H1 (cell line): ENCODE measurements at regions not wholly inside any gene's neighbourhood (a gene's known extent, or its start where the extent isn't known, plus 50 kb on each side); places are given as distances from the start of the nearest gene placed in this dataset.

Experiments
- CTCF ChIA-PET: fragments of 300-600 bp; sonication (Branson Sonifier 250); formaldehyde crosslinking; loops from one replicate; lab custom pipeline; 2021; ENCODE audit not compliant: partially characterized antibody; lab: Charles Lee
- POLR2A ChIA-PET: fragments of 300-600 bp; sonication (Branson Sonifier 250); formaldehyde crosslinking; loops from one replicate; lab custom pipeline; 2021; ENCODE audit warnings: inconsistent platforms; ENCODE audit not compliant: partially characterized antibody; lab: Charles Lee
- DNase-seq, 2 experiments: peaks; one replicate each; pipeline versions ENCODE4 v3.0.0 to v3.0.0-alpha.2; 2010 to 2022; ENCODE audit warnings: low spot score in 2 of 2, low read depth in 1 of 2, mixed read lengths in 1 of 2
- FAIRE-seq: peaks from 2 replicates; lab custom pipeline; 2011; peaks lifted over from hg19 to GRCh38; lab: Jason Lieb, UNC
- H2AFZ ChIP-seq: 2 replicates; pipeline ENCODE4 v1.8.1; 2012; ENCODE audit warnings: low read length, inconsistent platforms
- H2AK5ac ChIP-seq: 2 replicates; pipeline ENCODE4 v1.6.1; 2013; ENCODE audit warnings: low read depth, low read length
- H2BK120ac ChIP-seq: replicated peaks from 2 replicates; pipeline ENCODE3; 2013; ENCODE audit warnings: low read depth, low read length, inconsistent platforms
- H2BK12ac ChIP-seq: 2 replicates; pipeline ENCODE4 v1.6.1; 2013; ENCODE audit warnings: low read depth, low read length
- H2BK15ac ChIP-seq: 2 replicates; pipeline ENCODE4 v1.6.1; 2013; ENCODE audit warnings: low read length
- H2BK20ac ChIP-seq: 2 replicates; pipeline ENCODE4 v1.6.1; 2013; ENCODE audit warnings: low read length
- H2BK5ac ChIP-seq: 2 replicates; pipeline ENCODE4 v1.6.1; 2013; ENCODE audit warnings: low read depth, low read length
- H3K14ac ChIP-seq: 2 replicates; pipeline ENCODE4 v1.6.1; 2013; ENCODE audit warnings: inconsistent platforms; ENCODE audit not compliant: insufficient read length
- H3K18ac ChIP-seq: 2 replicates; pipeline ENCODE4 v1.6.1; 2013; ENCODE audit warnings: low read length; ENCODE audit errors: extremely low read depth
- H3K23ac ChIP-seq: 2 replicates; pipeline ENCODE4 v1.6.1; 2013; ENCODE audit warnings: inconsistent platforms; ENCODE audit not compliant: insufficient read length
- H3K23me2 ChIP-seq: 2 replicates; pipeline ENCODE4 v1.6.1; 2013; ENCODE audit warnings: low read depth, low read length
- H3K27ac ChIP-seq: 2 replicates; pipeline ENCODE4 v1.6.1; 2011; ENCODE audit warnings: low read depth, low read length, inconsistent platforms
- H3K27me3 ChIP-seq, 4 experiments: replicated peaks in 1 of 4; 1 replicate in 1 of 4; 2 replicates in 3 of 4; pipeline versions ENCODE4 v1.6.1 to v1.8.1; 2011 to 2013; ENCODE audit warnings: low read length in 3 of 4, mild to moderate bottlenecking in 3 of 4, inconsistent platforms in 2 of 4, mixed read lengths in 2 of 4, moderate library complexity in 1 of 4; ENCODE audit not compliant: control insufficient read depth in 3 of 4, insufficient read depth in 3 of 4; ENCODE audit errors: extremely low read depth in 1 of 4
- H3K36me3 ChIP-seq, 4 experiments: 2 replicates each; pipeline versions ENCODE4 v1.6.1 to v1.8.1; 2011 to 2013; ENCODE audit warnings: mild to moderate bottlenecking in 4 of 4, low read length in 3 of 4, moderate library complexity in 2 of 4, control low read depth in 1 of 4, inconsistent platforms in 1 of 4; ENCODE audit not compliant: insufficient read depth in 4 of 4, control insufficient read depth in 2 of 4
- H3K4ac ChIP-seq: replicated peaks from 2 replicates; pipeline ENCODE3; 2013; ENCODE audit warnings: low read length, low read depth, mixed read lengths, inconsistent platforms; ENCODE audit not compliant: insufficient read length
- H3K4me1 ChIP-seq, 4 experiments: replicated peaks in 1 of 4; 1 replicate in 1 of 4; 2 replicates in 3 of 4; pipeline versions ENCODE4 v1.6.1 to v1.8.1; 2011 to 2013; ENCODE audit warnings: low read length in 3 of 4, inconsistent platforms in 2 of 4, mixed read lengths in 1 of 4; ENCODE audit not compliant: insufficient read depth in 4 of 4, control insufficient read depth in 3 of 4
- H3K4me2 ChIP-seq, 2 experiments: 2 replicates each; pipeline versions ENCODE4 v1.6.1 to v1.8.1; 2011 to 2013; ENCODE audit warnings: low read depth in 2 of 2, low read length in 2 of 2, control low read depth in 1 of 2, inconsistent platforms in 1 of 2, mild to moderate bottlenecking in 1 of 2; ENCODE audit not compliant: insufficient read depth in 1 of 2
- H3K4me3 ChIP-seq, 4 experiments: fragments of 200-600, 300-600 bp in 1 of 4; sonication (generic), shearing (Covaris generic), sonication (Bioruptor Twin) in 1 of 4; 2 replicates each; pipeline versions ENCODE4 v1.5.1 to v1.8.1; 2011 to 2016; ENCODE audit warnings: low read length in 4 of 4, low read depth in 3 of 4, control low read depth in 2 of 4, inconsistent platforms in 2 of 4, mild to moderate bottlenecking in 2 of 4, mixed read lengths in 1 of 4, moderate library complexity in 1 of 4; ENCODE audit not compliant: insufficient read depth in 2 of 4; ENCODE audit errors: extremely low read depth in 1 of 4
- H3K56ac ChIP-seq: replicated peaks from 2 replicates; pipeline ENCODE3; 2013; ENCODE audit warnings: low read depth, mild to moderate bottlenecking, mixed read lengths, low read length, inconsistent platforms; ENCODE audit not compliant: insufficient read length
- H3K79me1 ChIP-seq: 2 replicates; pipeline ENCODE4 v1.6.1; 2013; ENCODE audit warnings: low read depth, low read length, control low read depth
- H3K79me2 ChIP-seq, 2 experiments: 2 replicates each; pipeline versions ENCODE4 v1.6.1 to v1.8.1; 2012 to 2013; ENCODE audit warnings: low read length in 2 of 2, mild to moderate bottlenecking in 2 of 2, inconsistent platforms in 1 of 2; ENCODE audit not compliant: insufficient read depth in 2 of 2, control insufficient read depth in 1 of 2
- H3K9ac ChIP-seq, 4 experiments: replicated peaks in 1 of 4; 1 replicate in 1 of 4; 2 replicates in 3 of 4; pipeline versions ENCODE4 v1.6.1 to v1.8.1; 2011 to 2013; ENCODE audit warnings: low read depth in 3 of 4, low read length in 3 of 4, control low read depth in 2 of 4, mild to moderate bottlenecking in 2 of 4, moderate library complexity in 2 of 4, inconsistent platforms in 1 of 4; ENCODE audit errors: extremely low read depth in 1 of 4
- H3K9me3 ChIP-seq, 2 experiments: 2 replicates each; pipeline versions ENCODE4 v1.6.1 to v1.8.1; 2012 to 2013; ENCODE audit warnings: mild to moderate bottlenecking in 2 of 2, moderate library complexity in 2 of 2, control low read depth in 1 of 2, inconsistent platforms in 1 of 2, low read depth in 1 of 2, low read length in 1 of 2, mixed read lengths in 1 of 2; ENCODE audit not compliant: insufficient read depth in 2 of 2
- H4K20me1 ChIP-seq, 2 experiments: replicated peaks in 1 of 2; 2 replicates each; pipeline versions ENCODE3 to v1.8.1; 2011 to 2013; ENCODE audit warnings: inconsistent platforms in 2 of 2, low read length in 2 of 2, mild to moderate bottlenecking in 1 of 2; ENCODE audit not compliant: insufficient read depth in 2 of 2, control insufficient read depth in 1 of 2
- H4K5ac ChIP-seq: 2 replicates; pipeline ENCODE4 v1.6.1; 2013; ENCODE audit warnings: low read length, low read depth, mixed read lengths, inconsistent platforms; ENCODE audit not compliant: insufficient read length
- H4K8ac ChIP-seq: 2 replicates; pipeline ENCODE4 v1.8.0; 2013; ENCODE audit warnings: mild to moderate bottlenecking, moderate library complexity, low read length, inconsistent platforms; ENCODE audit not compliant: insufficient read depth; ENCODE audit errors: extremely low read depth
- H4K91ac ChIP-seq: replicated peaks from 2 replicates; pipeline ENCODE3; 2013; ENCODE audit warnings: low read length, mixed read lengths, inconsistent platforms; ENCODE audit not compliant: insufficient read length
- BACH1 ChIP-seq: IDR thresholded peaks from 2 replicates; pipeline ENCODE4 v1.6.1; 2012; ENCODE audit warnings: low read length, improper control_type of control experiment
- TAF7 ChIP-seq: optimal IDR thresholded peaks from 2 replicates; pipeline ENCODE3; 2011; ENCODE audit warnings: low read depth, mild to moderate bottlenecking, inconsistent platforms, low read length, moderate library complexity, borderline replicate concordance
- WGBS, 2 experiments: shearing (Covaris generic) in 1 of 2; methylation state at CpG; one replicate each; pipeline versions ENCODE4 v1.1.6 to v1.1.7; 2013 to 2015; ENCODE audit warnings: low lambda C conversion rate in 2 of 2, mixed read lengths in 2 of 2, inconsistent platforms in 1 of 2, low coverage in 1 of 2, missing lambda C conversion rate in 1 of 2; ENCODE audit not compliant: insufficient replicate concordance in 2 of 2, insufficient coverage in 1 of 2, insufficient read length in 1 of 2; ENCODE audit errors: extremely low coverage in 1 of 2, missing lambda C conversion rate in 1 of 2; 5-methylcytosine and 5-hydroxymethylcytosine counted together
- TF ChIP-seq, protein P1 (sequence below): IDR thresholded peaks from 2 replicates; pipeline ENCODE4 v1.6.1; 2012; ENCODE audit warnings: inconsistent platforms
- TF ChIP-seq, protein P2 (sequence below): IDR thresholded peaks from 2 replicates; pipeline ENCODE4 v1.6.1; 2011; ENCODE audit warnings: low read depth, mild to moderate bottlenecking, low read length; ENCODE audit not compliant: insufficient read depth

DNA sequence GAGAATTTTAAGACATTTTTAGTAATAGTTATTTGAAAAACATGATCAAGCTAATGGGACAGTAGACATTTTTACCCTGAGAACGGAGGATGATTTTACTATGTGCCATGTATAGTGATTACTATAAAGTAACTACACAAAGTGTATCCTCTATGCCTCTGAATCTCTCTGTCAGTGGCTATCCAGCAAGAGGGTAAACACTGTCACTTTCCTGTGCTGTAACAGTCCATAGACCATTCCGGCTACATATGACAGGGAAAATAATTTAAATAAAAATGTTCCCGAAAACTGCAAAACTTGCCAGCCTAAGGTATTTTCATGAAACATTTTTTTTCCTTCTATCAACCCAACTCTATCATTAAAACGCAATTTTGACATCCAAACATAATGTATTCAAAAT, 1632.2 kb upstream of the ACVR2A start:
- no peak overlapping the region for H4K8ac ChIP-seq
- H3K27me3 ChIP-seq, result no peaks in the 10 kb centered on the region
- no peaks in the 10 kb centered on the region for H3K79me2 ChIP-seq
- H3K56ac ChIP-seq, result no peak overlapping the region
- H4K91ac ChIP-seq, result no peak overlapping the region
- H2BK12ac ChIP-seq, result no peak overlapping the region
- H4K5ac ChIP-seq, result no peak overlapping the region
- no peak overlapping the region for H3K9ac ChIP-seq
- no peak overlapping the region for H3K4me3 ChIP-seq
- POLR2A ChIA-PET, result no interaction called here
- no peak overlapping the region for H2BK15ac ChIP-seq
- DNase-seq (no peak), FAIRE-seq (no peak)
- H3K79me1 ChIP-seq, result no peaks in the 10 kb centered on the region
- CTCF ChIA-PET, result no interaction called here
- H3K36me3 ChIP-seq, result no peaks in the 10 kb centered on the region
- 0 out of 4 replicates have a peak, but pooled peaks cover 0 to 3% of the 10 kb centered on the region in 2 experiments for H3K9me3 ChIP-seq
- H2BK120ac ChIP-seq, result no peak overlapping the region
- H2BK20ac ChIP-seq, result no peak overlapping the region
- H3K23ac ChIP-seq, result no peak overlapping the region
- no peak overlapping the region for H3K18ac ChIP-seq
- WGBS, 2 experiments, result 95 to 100% methylated on average over 1 to 4 of the region's 4 CpGs
- no peak overlapping the region for H3K27ac ChIP-seq
- H2BK5ac ChIP-seq, result no peak overlapping the region
- no peak overlapping the region for H3K14ac ChIP-seq
- H2AK5ac ChIP-seq, result no peak overlapping the region
- no peaks in the 10 kb centered on the region for H3K4me1 ChIP-seq
- H3K23me2 ChIP-seq, result no peaks in the 10 kb centered on the region
- no peak overlapping the region for H3K4ac ChIP-seq
- no peak overlapping the region for H2AFZ ChIP-seq
- H4K20me1 ChIP-seq, result no peaks in the 10 kb centered on the region
- no peak overlapping the region for H3K4me2 ChIP-seq
- TF ChIP-seq TAF7, result no peak
- TF ChIP-seq, protein P1, sequence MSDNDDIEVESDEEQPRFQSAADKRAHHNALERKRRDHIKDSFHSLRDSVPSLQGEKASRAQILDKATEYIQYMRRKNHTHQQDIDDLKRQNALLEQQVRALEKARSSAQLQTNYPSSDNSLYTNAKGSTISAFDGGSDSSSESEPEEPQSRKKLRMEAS, result no peak
- TF ChIP-seq, protein P2, sequence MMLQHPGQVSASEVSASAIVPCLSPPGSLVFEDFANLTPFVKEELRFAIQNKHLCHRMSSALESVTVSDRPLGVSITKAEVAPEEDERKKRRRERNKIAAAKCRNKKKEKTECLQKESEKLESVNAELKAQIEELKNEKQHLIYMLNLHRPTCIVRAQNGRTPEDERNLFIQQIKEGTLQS, result no peak
- TF ChIP-seq BACH1, result no peak
- TF ChIP-seq, all 59 proteins: peak for 0
